ENCODE measurements at regions not wholly inside any gene's neighbourhood (a gene's known extent, or its start where the extent isn't known, plus 50 kb on each side); places are given as distances from the start of the nearest gene placed in this dataset.

- DNase-seq, result no peak
These were observed 1429.1 kb downstream of the MAT2B start for GRCh38 chr5:164934561-164934960.

GRCh38 chr5:164941132-164941531, 1435.7 kb downstream of the MAT2B start:
- DNase-seq, result no peak

- DNase-seq, result no peak
These were observed 1445.5 kb downstream of the MAT2B start for GRCh38 chr5:164950927-164951326.

- DNase-seq, result no peak
These were observed 1446.2 kb downstream of the MAT2B start for GRCh38 chr5:164951570-164951969.

- no peak for DNase-seq
These were observed 1453.3 kb downstream of the MAT2B start for GRCh38 chr5:164958688-164959087.

- no peak for DNase-seq
These were observed 1454.3 kb downstream of the MAT2B start for GRCh38 chr5:164959761-164960160.

GRCh38 chr5:164962329-164962961, 1457.0 kb downstream of the MAT2B start:
- DNase-seq, result no peak

- DNase-seq, result no peak
These were observed 1461.2 kb downstream of the MAT2B start for GRCh38 chr5:164966611-164967010.

- no peak for DNase-seq
These were observed 1461.9 kb downstream of the MAT2B start for GRCh38 chr5:164967354-164967753.

- no peak for DNase-seq
These were observed 1467.6 kb downstream of the MAT2B start for GRCh38 chr5:164972973-164973372.

GRCh38 chr5:164975986-164976385, 1470.6 kb downstream of the MAT2B start:
- DNase-seq, result no peak

- no peak for DNase-seq
These were observed 1475.1 kb downstream of the MAT2B start for GRCh38 chr5:164980480-164980879.

GRCh38 chr5:164998142-164998541, 1492.7 kb downstream of the MAT2B start:
- no peak for DNase-seq

GRCh38 chr5:164998590-164998989, 1493.2 kb downstream of the MAT2B start:
- no peak for DNase-seq

GRCh38 chr5:165000479-165001190, 1495.2 kb downstream of the MAT2B start:
- DNase-seq, result no peak

GRCh38 chr5:165003283-165003682, 1497.9 kb downstream of the MAT2B start:
- DNase-seq, result no peak

- DNase-seq, result no peak
These were observed 1498.8 kb downstream of the MAT2B start for GRCh38 chr5:165004175-165004574.

- DNase-seq, result no peak
These were observed 1509.0 kb downstream of the MAT2B start for GRCh38 chr5:165014439-165014838.

- no peak for DNase-seq
These were observed 1509.7 kb downstream of the MAT2B start for GRCh38 chr5:165015126-165015525.

GRCh38 chr5:165015547-165015946, 1510.1 kb downstream of the MAT2B start:
- no peak for DNase-seq

- no peak for DNase-seq
These were observed 1521.6 kb downstream of the MAT2B start for GRCh38 chr5:165026971-165027370.

GRCh38 chr5:165028356-165028755, 1522.9 kb downstream of the MAT2B start:
- no peak for DNase-seq

GRCh38 chr5:165029099-165029870, 1523.9 kb downstream of the MAT2B start:
- DNase-seq, result no peak

GRCh38 chr5:165030971-165031370, 1525.6 kb downstream of the MAT2B start:
- no peak for DNase-seq
